ENCODE measurements at regions not wholly inside any gene's neighbourhood (a gene's known extent, or its start where the extent isn't known, plus 50 kb on each side); places are given as distances from the start of the nearest gene placed in this dataset.

DNA sequence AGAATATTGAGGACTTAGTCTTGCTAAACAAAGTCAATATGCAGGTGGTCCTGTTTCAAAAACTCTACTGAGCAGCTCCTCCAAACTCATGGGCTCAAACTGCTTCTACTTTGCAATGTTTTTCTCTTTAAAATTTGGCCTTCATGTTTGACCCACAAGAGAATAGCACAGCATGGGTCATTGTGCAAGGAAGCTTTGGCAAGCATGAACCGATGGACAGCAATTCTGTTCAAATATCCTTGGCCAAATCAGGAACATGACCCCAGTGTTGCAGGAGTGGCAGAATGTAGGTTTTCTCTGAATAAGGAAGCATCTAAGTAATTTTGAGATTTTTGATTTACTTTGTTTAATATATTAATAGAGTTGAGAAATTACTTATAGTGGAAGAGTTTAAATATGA is 477.9 kb downstream of the KCNJ3 start:
- TF ChIP-seq ZNF585B (tag by site-specific recombination; IDR thresholded peaks at IDR 0.05) (no peak), KLF8 (tag by site-specific recombination; IDR thresholded peaks at IDR 0.05) (no peak)
